Posterior cingulate gyrus (tissue), 11 donors: ENCODE measurements at regions not wholly inside any gene's neighbourhood (a gene's known extent, or its start where the extent isn't known, plus 50 kb on each side); places are given as distances from the start of the nearest gene placed in this dataset.
"Not testable (repeated sequence)": the region's sequence is repeated elsewhere in the genome, so short reads cannot be mapped to it uniquely, and the experiment has no call there.

Experiments used
- DNase-seq, 10 donors: peaks; one replicate each; pipeline versions ENCODE4 v3.0.0 to v3.0.0-alpha.2; 2020 to 2021; ENCODE audit warnings: mixed read lengths in 3 of 10
- intact Hi-C: fragments of 100-400 bp; cut with DNase I; formaldehyde crosslinking; loops from one replicate; pipeline ENCODE4 v1.15.1; 2023

- intact Hi-C loops: no loop called here
- no peak for DNase-seq
Observed at GRCh38 chr9:75713335-75713734, 177.1 kb upstream of the PCSK5 start.

GRCh38 chr9:75715360-75715759 lies 175.1 kb upstream of the PCSK5 start:
- intact Hi-C loops: no loop called here
- no peak for DNase-seq

GRCh38 chr9:75718677-75719076 lies 171.8 kb upstream of the PCSK5 start:
- intact Hi-C loops: no loop called here
- DNase-seq: no peak

- no peak for DNase-seq
- intact Hi-C loops: no loop called here
Observed at GRCh38 chr9:75728391-75728790, 162.1 kb upstream of the PCSK5 start.

- intact Hi-C loops: no loop called here
- DNase-seq: no peak
Observed at GRCh38 chr9:75734802-75735201, 155.7 kb upstream of the PCSK5 start.

- no peak for DNase-seq
- intact Hi-C loops: no loop called here
Observed at GRCh38 chr9:75739884-75740611, 150.4 kb upstream of the PCSK5 start.

- intact Hi-C loops: no loop called here
Observed at GRCh38 chr9:75743855-75744254, 146.6 kb upstream of the PCSK5 start.

GRCh38 chr9:75754080-75754479 lies 136.4 kb upstream of the PCSK5 start:
- no peak for DNase-seq
- intact Hi-C loops: no loop called here

More at GRCh38 chr9:75743855-75744254, 146.6 kb upstream of the PCSK5 start:
- no peak for DNase-seq

- DNase-seq: no peak
- intact Hi-C loops: no loop called here
Observed at GRCh38 chr9:75775166-75775565, 115.3 kb upstream of the PCSK5 start.

GRCh38 chr9:75775966-75776691 lies 114.3 kb upstream of the PCSK5 start:
- intact Hi-C loops: no loop called here

GRCh38 chr9:75780185-75780584 lies 110.3 kb upstream of the PCSK5 start:
- intact Hi-C loops: no loop called here
- DNase-seq: no peak

More at GRCh38 chr9:75775966-75776691, 114.3 kb upstream of the PCSK5 start:
- no peak for DNase-seq

GRCh38 chr9:75788006-75788634 lies 102.4 kb upstream of the PCSK5 start:
- peak in 1 of 10 donors; percentile 55 for DNase-seq
- intact Hi-C loops: no loop called here

GRCh38 chr9:75797085-75797580 lies 93.3 kb upstream of the PCSK5 start:
- intact Hi-C loops: no loop called here
- DNase-seq: no peak

GRCh38 chr9:75798505-75798904 lies 92.0 kb upstream of the PCSK5 start:
- no peak for DNase-seq
- intact Hi-C loops: no loop called here

- no peak for DNase-seq
- intact Hi-C loops: no loop called here
Observed at GRCh38 chr9:75803130-75803529, 87.3 kb upstream of the PCSK5 start.

- no peak for DNase-seq
- intact Hi-C loops: no loop called here
Observed at GRCh38 chr9:75810063-75810462, 80.4 kb upstream of the PCSK5 start.

- DNase-seq: no peak
- intact Hi-C loops: no loop called here
Observed at GRCh38 chr9:75811692-75812091, 78.8 kb upstream of the PCSK5 start.

- intact Hi-C loops: no loop called here
Observed at GRCh38 chr9:75812141-75812540, 78.3 kb upstream of the PCSK5 start.

GRCh38 chr9:75814667-75815066 lies 75.8 kb upstream of the PCSK5 start:
- intact Hi-C loops: no loop called here
- DNase-seq: no peak

More at GRCh38 chr9:75812141-75812540, 78.3 kb upstream of the PCSK5 start:
- DNase-seq: no peak

- intact Hi-C loops, DNase-seq: not testable (repeated sequence)
Observed at GRCh38 chr9:75820471-75821115, 69.9 kb upstream of the PCSK5 start.

GRCh38 chr9:75823151-75823550 lies 67.3 kb upstream of the PCSK5 start:
- intact Hi-C loops: no loop called here
- no peak for DNase-seq
